T-helper 1 cell treated with Interleukin-12 subunit alpha and Interleukin-12 subunit beta and Interleukin-4 antibody, amounts not matched to agents 30 ng/mL and 1 ng/mL, for 36 hours (primary cell): ENCODE measurements at regions not wholly inside any gene's neighbourhood (a gene's known extent, or its start where the extent isn't known, plus 50 kb on each side); places are given as distances from the start of the nearest gene placed in this dataset.

Experiments
- intact Hi-C: fragments of 100-400 bp; cut with micrococcal nuclease; formaldehyde crosslinking; loops from one replicate; pipeline ENCODE4 v1.15.1; 2024

- intact Hi-C loops = no loop called here
These were observed 304.4 kb upstream of the ADGRL2 start for GRCh38 chr1:81496349-81496748.

- intact Hi-C loops = no loop called here
These were observed 307.4 kb upstream of the ADGRL2 start for GRCh38 chr1:81493102-81493869.

GRCh38 chr1:81492628-81493027, 308.1 kb upstream of the ADGRL2 start:
- intact Hi-C loops = no loop called here

- intact Hi-C loops = no loop called here
These were observed 310.1 kb upstream of the ADGRL2 start for GRCh38 chr1:81490614-81491013.

- intact Hi-C loops = no loop called here
These were observed 311.3 kb upstream of the ADGRL2 start for GRCh38 chr1:81489372-81489934.

GRCh38 chr1:81484284-81484683, 316.4 kb upstream of the ADGRL2 start:
- intact Hi-C loops = no loop called here

GRCh38 chr1:81478219-81478618, 322.5 kb upstream of the ADGRL2 start:
- intact Hi-C loops = no loop called here

GRCh38 chr1:81477710-81478109, 323.0 kb upstream of the ADGRL2 start:
- intact Hi-C loops = no loop called here

GRCh38 chr1:81472387-81472786, 328.3 kb upstream of the ADGRL2 start:
- intact Hi-C loops = no loop called here

- intact Hi-C loops = no loop called here
These were observed 329.5 kb upstream of the ADGRL2 start for GRCh38 chr1:81471255-81471654.

- intact Hi-C loops = no loop called here
These were observed 330.5 kb upstream of the ADGRL2 start for GRCh38 chr1:81470275-81470674.

GRCh38 chr1:81467383-81467782, 333.4 kb upstream of the ADGRL2 start:
- intact Hi-C loops = no loop called here

- intact Hi-C loops = no loop called here
These were observed 333.8 kb upstream of the ADGRL2 start for GRCh38 chr1:81466961-81467360.

- intact Hi-C loops = no loop called here
These were observed 336.5 kb upstream of the ADGRL2 start for GRCh38 chr1:81463936-81464837.

- intact Hi-C loops = no loop called here
These were observed 341.7 kb upstream of the ADGRL2 start for GRCh38 chr1:81459043-81459442.

GRCh38 chr1:81458186-81458585, 342.5 kb upstream of the ADGRL2 start:
- intact Hi-C loops = no loop called here

GRCh38 chr1:81455481-81455880, 345.3 kb upstream of the ADGRL2 start:
- intact Hi-C loops = no loop called here

GRCh38 chr1:81453971-81454370, 346.8 kb upstream of the ADGRL2 start:
- intact Hi-C loops = no loop called here

GRCh38 chr1:81453367-81453703, 347.4 kb upstream of the ADGRL2 start:
- intact Hi-C loops = no loop called here

GRCh38 chr1:81452693-81453366, 347.9 kb upstream of the ADGRL2 start:
- intact Hi-C loops = no loop called here

GRCh38 chr1:81449786-81450185, 350.9 kb upstream of the ADGRL2 start:
- intact Hi-C loops = no loop called here
